HuH-7.5 (cell line): ENCODE measurements at regions not wholly inside any gene's neighbourhood (a gene's known extent, or its start where the extent isn't known, plus 50 kb on each side); places are given as distances from the start of the nearest gene placed in this dataset.
"Not testable (repeated sequence)": the region's sequence is repeated elsewhere in the genome, so short reads cannot be mapped to it uniquely, and the experiment has no call there.

Source experiments
- DNase-seq: peaks from one replicate; pipeline ENCODE4 v3.0.0; 2011; ENCODE audit warnings: low spot score

DNA sequence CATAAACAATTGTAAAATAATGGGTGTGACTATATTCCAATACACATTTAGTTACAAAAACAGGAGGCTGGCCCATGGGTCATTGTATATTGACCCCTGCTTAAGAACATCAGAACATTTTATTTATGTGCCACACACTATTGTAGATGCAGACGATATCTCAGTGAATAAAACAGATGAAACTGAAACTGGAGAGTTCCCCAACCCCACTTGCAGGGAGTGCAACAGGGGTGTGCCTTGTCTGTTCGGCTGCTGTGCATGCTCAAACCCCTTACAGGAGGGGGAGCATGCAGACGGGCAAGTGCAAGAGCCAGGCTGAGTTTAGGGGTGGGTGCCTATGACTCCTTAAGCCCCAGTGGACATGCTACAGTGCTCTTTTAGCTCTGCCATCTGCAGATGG, 509.6 kb downstream of the IGSF11 start:
- no peak for DNase-seq

DNA sequence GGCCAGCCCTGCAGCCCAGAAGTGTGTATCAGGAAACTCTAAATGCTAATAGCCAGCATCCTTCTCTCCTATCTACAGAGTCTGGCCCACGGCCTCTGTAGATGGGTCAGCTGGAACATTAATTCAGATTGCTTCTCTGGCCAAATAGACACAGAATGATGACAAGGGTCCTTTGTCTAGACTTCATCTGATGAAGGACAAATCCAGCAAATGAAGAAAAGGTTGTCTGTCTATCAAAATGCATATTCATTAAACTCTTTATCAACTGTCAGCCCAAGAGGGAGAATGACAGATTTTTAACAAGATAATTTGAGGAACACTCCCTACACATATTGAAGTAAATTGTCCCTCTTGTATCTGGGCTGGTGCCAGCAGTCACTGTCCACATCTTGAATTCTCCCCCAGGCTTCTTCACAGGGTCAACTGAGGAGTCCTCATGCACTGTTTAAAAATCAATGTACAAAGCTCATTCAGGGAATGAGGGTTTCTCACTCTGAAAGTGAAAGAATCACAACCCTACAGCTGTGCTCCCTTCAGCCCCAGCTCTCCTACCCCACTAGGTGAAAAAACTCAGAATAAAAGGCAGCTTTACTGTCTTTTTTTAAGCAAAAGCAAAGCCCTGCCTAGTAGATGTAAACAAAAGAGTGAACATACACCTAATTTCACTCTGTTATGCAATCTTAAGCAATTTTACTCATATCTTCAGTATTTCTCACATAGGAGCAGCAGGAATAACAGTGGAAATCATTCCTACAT, 507.7 kb downstream of the IGSF11 start:
- DNase-seq = no peak

GRCh38 chr3:118527514-118528044, 507.1 kb downstream of the IGSF11 start:
- no peak for DNase-seq

DNA sequence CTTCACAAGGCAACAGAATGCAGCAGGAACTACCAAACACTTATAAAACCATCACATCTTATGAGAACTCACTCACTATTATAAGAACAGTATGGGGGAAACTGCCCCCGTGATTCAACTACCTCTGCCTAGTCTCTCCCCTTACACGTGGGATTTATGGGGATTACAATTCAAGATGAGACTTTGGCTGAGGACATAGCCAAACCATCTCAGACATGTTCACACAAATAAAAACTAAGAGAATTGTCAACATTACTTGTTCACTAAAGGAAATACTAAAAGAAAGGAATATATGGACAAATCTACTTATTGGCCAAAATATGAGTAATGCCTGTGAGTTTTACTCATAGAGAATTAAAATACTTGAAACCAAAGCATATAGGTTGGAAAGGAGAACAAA, 505.1 kb downstream of the IGSF11 start:
- no peak for DNase-seq

- DNase-seq = no peak
Observed at GRCh38 chr3:118530350-118530922, 504.2 kb downstream of the IGSF11 start.

GRCh38 chr3:118530927-118531356, 503.7 kb downstream of the IGSF11 start:
- not testable (repeated sequence) for DNase-seq

GRCh38 chr3:118531816-118532215, 502.8 kb downstream of the IGSF11 start:
- no peak for DNase-seq

DNA sequence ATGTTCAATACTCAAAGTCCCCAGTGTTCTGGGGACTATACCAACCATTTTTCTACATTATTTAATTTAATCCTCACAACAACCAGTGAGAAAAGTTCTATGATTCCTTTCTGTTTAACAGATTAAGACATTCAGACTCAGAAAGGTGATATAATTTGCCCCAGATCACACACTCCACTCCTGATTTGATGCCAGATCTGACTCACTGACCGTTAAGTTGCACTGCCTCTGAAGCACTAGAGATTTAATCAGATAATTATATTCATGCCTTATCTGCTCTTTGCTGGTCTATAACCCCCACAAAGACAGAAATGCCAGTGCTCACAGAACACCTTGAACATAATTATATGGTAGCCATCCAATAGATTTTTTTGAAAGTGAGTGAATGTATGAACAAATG, 501.0 kb downstream of the IGSF11 start:
- DNase-seq = no peak

GRCh38 chr3:118534519-118534918, 500.1 kb downstream of the IGSF11 start:
- DNase-seq = no peak

GRCh38 chr3:118536764-118537163, 497.9 kb downstream of the IGSF11 start:
- no peak for DNase-seq

- no peak for DNase-seq
Observed at GRCh38 chr3:118537454-118537853, 497.2 kb downstream of the IGSF11 start.

GRCh38 chr3:118538187-118538586, 496.5 kb downstream of the IGSF11 start:
- no peak for DNase-seq

DNA sequence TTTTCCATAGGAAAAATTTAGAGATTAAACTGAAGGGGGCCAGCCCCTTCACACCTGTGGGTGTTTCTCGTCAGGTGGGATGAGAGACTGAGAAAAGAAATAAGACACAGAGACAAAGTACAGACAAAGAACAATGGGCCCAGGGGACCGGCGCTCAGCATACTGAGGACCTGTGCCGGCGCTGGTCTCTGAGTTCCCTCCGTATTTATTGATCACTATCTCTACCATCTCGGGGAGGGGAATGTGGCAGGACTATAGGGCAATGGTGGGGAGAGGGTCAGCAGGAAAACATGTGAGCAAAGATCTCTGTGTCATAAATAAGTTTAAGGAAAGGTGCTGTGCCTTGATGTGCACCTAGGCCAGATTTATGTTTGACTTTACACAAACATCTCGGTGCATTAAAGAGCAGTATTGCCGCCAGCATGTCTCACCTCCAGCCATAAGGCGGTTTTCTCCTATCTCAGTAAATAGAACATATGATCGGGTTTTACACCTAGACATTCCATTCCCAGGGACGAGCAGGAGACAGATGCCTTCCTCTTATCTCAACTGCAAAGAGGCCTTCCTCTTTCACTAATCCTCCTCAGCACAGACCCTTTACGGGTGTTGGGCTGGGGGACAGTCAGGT, 494.7 kb downstream of the IGSF11 start:
- not testable (repeated sequence) for DNase-seq

DNA sequence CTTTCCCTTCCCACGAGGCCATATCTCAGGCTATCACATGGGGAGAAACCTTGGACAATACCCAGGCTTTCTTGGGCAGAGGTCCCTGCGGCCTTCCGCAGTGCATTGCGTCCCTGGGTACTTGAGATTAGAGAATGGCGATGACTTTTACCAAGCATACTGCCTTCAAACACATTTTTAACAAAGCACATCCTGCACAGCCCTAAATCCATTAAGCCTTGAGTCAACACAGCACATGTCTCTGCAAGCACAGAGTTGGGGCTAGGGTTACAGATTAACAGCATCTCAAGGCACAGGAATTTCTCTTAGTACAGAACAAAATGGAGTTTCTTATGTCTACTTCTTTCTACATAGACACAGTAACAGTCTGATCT, 494.2 kb downstream of the IGSF11 start:
- DNase-seq = not testable (repeated sequence)

- DNase-seq = no peak
Observed at GRCh38 chr3:118540826-118541225, 493.8 kb downstream of the IGSF11 start.

- no peak for DNase-seq
Observed at GRCh38 chr3:118541796-118542195, 492.9 kb downstream of the IGSF11 start.

DNA sequence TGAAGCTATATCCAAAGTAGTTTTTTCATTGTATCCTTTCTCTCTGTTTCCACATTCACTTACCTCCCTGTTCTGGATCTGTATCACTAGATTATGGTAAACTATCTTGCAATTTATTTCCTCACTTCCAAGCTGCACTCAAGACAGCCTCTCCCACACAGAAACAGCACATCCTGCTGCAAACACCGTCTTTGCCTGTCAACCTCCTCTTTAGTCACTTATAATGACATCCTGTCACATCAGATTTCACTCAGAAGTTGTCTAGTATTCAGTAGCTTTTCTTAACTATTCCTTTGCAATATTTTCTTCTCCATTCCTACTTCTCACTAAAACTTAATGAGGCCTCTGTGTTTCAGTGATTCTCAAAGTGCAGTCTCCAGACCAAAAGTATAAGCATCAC, 490.8 kb downstream of the IGSF11 start:
- DNase-seq = no peak

- no peak for DNase-seq
Observed at GRCh38 chr3:118544458-118544857, 490.2 kb downstream of the IGSF11 start.

DNA sequence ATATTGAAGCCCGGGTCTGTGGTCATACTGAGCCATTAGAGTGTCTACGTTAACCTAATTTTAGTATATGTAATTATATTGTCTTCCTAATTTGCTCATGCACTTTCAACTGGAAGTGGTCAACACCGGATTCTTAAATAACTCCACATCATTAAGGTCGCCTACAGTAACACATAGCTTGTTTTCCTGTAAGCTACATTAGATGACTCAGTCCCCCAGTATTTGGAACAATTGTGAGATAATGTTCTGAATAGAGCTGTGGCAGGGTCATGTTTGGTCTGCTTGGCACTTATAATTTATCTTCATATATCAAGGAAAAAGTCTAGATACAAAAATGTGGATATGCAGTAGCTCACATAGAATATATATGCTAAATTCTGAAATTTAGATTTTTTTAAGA, 486.2 kb downstream of the IGSF11 start:
- DNase-seq = no peak

GRCh38 chr3:118550122-118550521, 484.5 kb downstream of the IGSF11 start:
- DNase-seq = no peak

DNA sequence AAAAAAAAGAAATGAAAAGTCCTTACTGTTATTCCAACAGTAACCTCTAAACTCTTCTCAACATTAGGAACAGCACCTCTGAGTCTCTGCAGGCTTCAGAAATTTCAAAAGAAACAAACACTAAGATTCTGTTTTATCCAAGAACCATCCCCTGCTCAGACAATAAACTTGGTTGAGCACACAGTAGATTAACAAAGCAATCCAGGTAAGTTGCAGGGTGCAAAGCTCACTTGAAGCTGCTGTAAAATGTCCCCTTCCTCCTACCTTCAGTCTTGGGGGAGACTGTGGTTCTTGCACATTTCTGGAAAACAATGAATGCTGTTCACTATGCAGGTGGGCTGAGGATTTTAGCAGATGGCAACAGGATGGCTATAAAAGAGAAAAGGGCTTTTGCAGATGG, 484.1 kb downstream of the IGSF11 start:
- no peak for DNase-seq

DNA sequence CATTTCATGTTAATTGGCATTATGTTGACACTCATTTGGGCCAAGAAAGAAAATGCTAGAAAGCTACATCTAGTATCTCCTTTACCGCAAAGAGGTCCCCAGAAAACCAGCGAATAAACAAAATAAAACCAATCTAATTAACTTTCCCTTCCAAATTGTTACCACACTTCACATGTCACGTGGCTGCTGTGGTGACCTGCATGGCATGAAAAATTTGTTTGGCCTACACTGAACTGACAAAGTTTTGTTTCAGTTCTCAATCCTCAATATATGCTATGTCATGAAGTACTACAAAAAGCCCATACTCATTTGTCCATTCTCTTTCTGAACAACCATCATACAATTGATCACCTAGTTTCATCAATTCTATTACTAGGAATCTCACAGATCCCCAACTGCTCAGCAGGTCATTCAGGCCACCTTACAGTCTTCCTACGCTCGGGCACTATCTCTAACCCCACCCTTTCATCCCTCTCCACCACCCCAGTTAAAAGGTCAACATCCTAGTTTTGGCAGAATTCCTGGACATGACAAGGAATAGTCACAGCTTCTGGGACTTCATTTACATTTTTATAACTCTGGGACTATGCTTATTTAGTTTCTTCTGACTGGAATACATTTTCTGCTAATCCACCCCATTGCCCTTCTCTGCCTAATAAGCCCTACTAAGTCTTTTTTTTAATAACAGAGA, 480.4 kb downstream of the IGSF11 start:
- DNase-seq = no peak

- DNase-seq = no peak
Observed at GRCh38 chr3:118556983-118557382, 477.7 kb downstream of the IGSF11 start.
